ENCODE measurements at regions not wholly inside any gene's neighbourhood (a gene's known extent, or its start where the extent isn't known, plus 50 kb on each side); places are given as distances from the start of the nearest gene placed in this dataset.

GRCh38 chr10:129031844-129032150 lies 435.2 kb upstream of the MGMT start:
- DNase-seq (ENCODE audit: low spot score in 2 of 2) = no peak
- no peak overlapping the region for H3K27ac Mint-ChIP-seq
- ATAC-seq = no peak
- peaks cover 0 to 6% of the 10 kb centered on the region in 2 donors for H3K36me3 Mint-ChIP-seq
- H3K9me3 Mint-ChIP-seq = no peaks in the 10 kb centered on the region

- Mint-ChIP-seq H3K27ac (no peak overlapping the region), H3K9me3 (no peaks in the 10 kb centered on the region)
Observed at GRCh38 chr10:129032372-129033313, 434.4 kb upstream of the MGMT start.

GRCh38 chr10:129033340-129033739 lies 433.7 kb upstream of the MGMT start:
- Mint-ChIP-seq H3K36me3 (peaks cover 0 to 6% of the 10 kb centered on the region in 2 donors), H3K27ac (no peak overlapping the region), H3K9me3 (no peaks in the 10 kb centered on the region)
- ATAC-seq = no peak
- no peak for DNase-seq (ENCODE audit: low spot score in 2 of 2)

More at GRCh38 chr10:129032372-129033313, 434.4 kb upstream of the MGMT start:
- DNase-seq (ENCODE audit: low spot score in 2 of 2) (no peak), ATAC-seq (no peak)
- H3K36me3 Mint-ChIP-seq = peaks cover 0 to 6% of the 10 kb centered on the region in 2 donors

- DNase-seq (ENCODE audit: low spot score in 2 of 2) (no peak), ATAC-seq (no peak)
- Mint-ChIP-seq H3K36me3 (peaks cover 0 to 6% of the 10 kb centered on the region in 2 donors), H3K9me3 (no peaks in the 10 kb centered on the region), H3K27ac (no peak overlapping the region)
Observed at GRCh38 chr10:129033790-129034272, 433.2 kb upstream of the MGMT start.

GRCh38 chr10:129035052-129035827 lies 431.8 kb upstream of the MGMT start:
- Mint-ChIP-seq H3K9me3 (no peaks in the 10 kb centered on the region), H3K27ac (peak overlapping the region in 1 of 2 donors; percentile 80), H3K36me3 (peaks cover 0 to 6% of the 10 kb centered on the region in 2 donors)
- DNase-seq (ENCODE audit: low spot score in 2 of 2) (peak in 1 of 2 donors; percentile 36), ATAC-seq (peak; percentile 69 to 79)

- ATAC-seq (no peak), DNase-seq (ENCODE audit: low spot score in 2 of 2) (no peak)
- Mint-ChIP-seq H3K27ac (no peak overlapping the region), H3K36me3 (peaks cover 0 to 6% of the 10 kb centered on the region in 2 donors), H3K9me3 (no peaks in the 10 kb centered on the region)
Observed at GRCh38 chr10:129038522-129038921, 428.5 kb upstream of the MGMT start.

- peaks cover 0 to 6% of the 10 kb centered on the region in 2 donors for H3K36me3 Mint-ChIP-seq
- no peak for DNase-seq (ENCODE audit: low spot score in 2 of 2)
- ATAC-seq = no peak
- H3K27ac Mint-ChIP-seq = no peak overlapping the region
- no peaks in the 10 kb centered on the region for H3K9me3 Mint-ChIP-seq
Observed at GRCh38 chr10:129039406-129040370, 427.4 kb upstream of the MGMT start.

GRCh38 chr10:129040377-129040776 lies 426.7 kb upstream of the MGMT start:
- no peak overlapping the region for H3K27ac Mint-ChIP-seq
- H3K36me3 Mint-ChIP-seq = peaks cover 0 to 5% of the 10 kb centered on the region in 2 donors
- no peaks in the 10 kb centered on the region for H3K9me3 Mint-ChIP-seq
- DNase-seq (ENCODE audit: low spot score in 2 of 2) (no peak), ATAC-seq (no peak)

GRCh38 chr10:129041916-129042315 lies 425.1 kb upstream of the MGMT start:
- Mint-ChIP-seq H3K36me3 (no peaks in the 10 kb centered on the region), H3K9me3 (no peaks in the 10 kb centered on the region), H3K27ac (no peak overlapping the region)
- ATAC-seq (no peak), DNase-seq (ENCODE audit: low spot score in 2 of 2) (no peak)

- Mint-ChIP-seq H3K9me3 (no peaks in the 10 kb centered on the region), H3K27ac (no peak overlapping the region), H3K36me3 (no peaks in the 10 kb centered on the region)
- DNase-seq (ENCODE audit: low spot score in 2 of 2) = no peak
- ATAC-seq = no peak
Observed at GRCh38 chr10:129042776-129043595, 424.1 kb upstream of the MGMT start.

- ATAC-seq (no peak), DNase-seq (ENCODE audit: low spot score in 2 of 2) (no peak)
- H3K36me3 Mint-ChIP-seq = no peaks in the 10 kb centered on the region
- H3K27ac Mint-ChIP-seq = no peak overlapping the region
- H3K9me3 Mint-ChIP-seq = no peaks in the 10 kb centered on the region
Observed at GRCh38 chr10:129043691-129044090, 423.4 kb upstream of the MGMT start.

- ATAC-seq = no peak
- Mint-ChIP-seq H3K9me3 (no peaks in the 10 kb centered on the region), H3K27ac (no peak overlapping the region), H3K36me3 (no peaks in the 10 kb centered on the region)
- no peak for DNase-seq (ENCODE audit: low spot score in 2 of 2)
Observed at GRCh38 chr10:129045599-129045998, 421.4 kb upstream of the MGMT start.

GRCh38 chr10:129046065-129046681 lies 420.9 kb upstream of the MGMT start:
- Mint-ChIP-seq H3K27ac (no peak overlapping the region), H3K36me3 (no peaks in the 10 kb centered on the region), H3K9me3 (no peaks in the 10 kb centered on the region)
- DNase-seq (ENCODE audit: low spot score in 2 of 2) (no peak), ATAC-seq (no peak)

- ATAC-seq (no peak), DNase-seq (ENCODE audit: low spot score in 2 of 2) (no peak)
- no peaks in the 10 kb centered on the region for H3K36me3 Mint-ChIP-seq
- no peaks in the 10 kb centered on the region for H3K9me3 Mint-ChIP-seq
- H3K27ac Mint-ChIP-seq = no peak overlapping the region
Observed at GRCh38 chr10:129046962-129047361, 420.1 kb upstream of the MGMT start.

- ATAC-seq (no peak), DNase-seq (ENCODE audit: low spot score in 2 of 2) (no peak)
- Mint-ChIP-seq H3K27ac (no peak overlapping the region), H3K9me3 (no peaks in the 10 kb centered on the region), H3K36me3 (no peaks in the 10 kb centered on the region)
Observed at GRCh38 chr10:129047600-129047999, 419.4 kb upstream of the MGMT start.

Data from activated naive CD4-positive, alpha-beta T cell treated with anti-CD3 and anti-CD28 coated beads, Interleukin-2, amount 50 U/mL, for 72 hours (primary cell).